ENCODE measurements at regions not wholly inside any gene's neighbourhood (a gene's known extent, or its start where the extent isn't known, plus 50 kb on each side); places are given as distances from the start of the nearest gene placed in this dataset.

- TF ChIP-seq CTCF (IDR thresholded peaks at IDR 0.05) (no peak), POLR2A (IDR thresholded peaks at IDR 0.05) (no peak)
Measured at GRCh38 chr13:40197049-40197448, 469.4 kb downstream of the FOXO1 start.

Measured in right lobe of liver (tissue), 4 donors.